Inflammatory macrophage (primary cell): ENCODE measurements at regions not wholly inside any gene's neighbourhood (a gene's known extent, or its start where the extent isn't known, plus 50 kb on each side); places are given as distances from the start of the nearest gene placed in this dataset.

ENCODE experiments used
- DNase-seq, 2 donors: peaks; one replicate each; pipeline ENCODE4 v3.0.0-alpha.2; 2020 to 2022

- DNase-seq: no peak
Measured at GRCh38 chr9:129280623-129281271, 102.7 kb upstream of the IER5L start.

- DNase-seq: no peak
Measured at GRCh38 chr9:129280236-129280622, 102.2 kb upstream of the IER5L start.

- DNase-seq: no peak
Measured at GRCh38 chr9:129278391-129279237, 100.6 kb upstream of the IER5L start.

- DNase-seq: no peak
Measured at GRCh38 chr9:129276486-129277230, 98.6 kb upstream of the IER5L start.

- no peak for DNase-seq
Measured at GRCh38 chr9:129275626-129276247, 97.7 kb upstream of the IER5L start.

GRCh38 chr9:129273941-129274684, 96.1 kb upstream of the IER5L start:
- peak; percentile 26 to 32 for DNase-seq

- DNase-seq: no peak
Measured at GRCh38 chr9:129273136-129273895, 95.3 kb upstream of the IER5L start.

GRCh38 chr9:129272348-129273025, 94.4 kb upstream of the IER5L start:
- no peak for DNase-seq

- DNase-seq: peak; percentile 67 to 87
Measured at GRCh38 chr9:129270903-129271431, 92.9 kb upstream of the IER5L start.

GRCh38 chr9:129270205-129270604, 92.1 kb upstream of the IER5L start:
- no peak for DNase-seq

GRCh38 chr9:129267141-129267540, 89.1 kb upstream of the IER5L start:
- DNase-seq: no peak

- no peak for DNase-seq
Measured at GRCh38 chr9:129266536-129266935, 88.5 kb upstream of the IER5L start.

- peak in 1 of 2 donors; percentile 48 for DNase-seq
Measured at GRCh38 chr9:129264388-129264787, 86.3 kb upstream of the IER5L start.

- DNase-seq: no peak
Measured at GRCh38 chr9:129263836-129264235, 85.8 kb upstream of the IER5L start.

GRCh38 chr9:129262261-129262660, 84.2 kb upstream of the IER5L start:
- no peak for DNase-seq

- no peak for DNase-seq
Measured at GRCh38 chr9:129259375-129259774, 81.3 kb upstream of the IER5L start.

GRCh38 chr9:129258823-129259301, 80.8 kb upstream of the IER5L start:
- DNase-seq: no peak

- peak; percentile 81 to 87 for DNase-seq
Measured at GRCh38 chr9:129258124-129258822, 80.2 kb upstream of the IER5L start.

GRCh38 chr9:129256959-129257713, 79.1 kb upstream of the IER5L start:
- DNase-seq: no peak
